Memory B cell (primary cell): ENCODE measurements at regions not wholly inside any gene's neighbourhood (a gene's known extent, or its start where the extent isn't known, plus 50 kb on each side); places are given as distances from the start of the nearest gene placed in this dataset.

ENCODE experiments used
- ATAC-seq: fragments of 150-1000 bp; cut with Tn5 transposase; 2 replicates; pipeline ENCODE4 v1.10.0; 2021; ENCODE audit warnings: low read depth, mild to moderate bottlenecking, moderate library complexity
- DNase-seq, 2 donors: peaks; one replicate each; pipeline ENCODE4 v3.0.0; 2022; ENCODE audit warnings: low spot score in 2 of 2
- H3K27ac Mint-ChIP-seq: one replicate; pipeline ENCODE4 v1.8.0; 2022; ENCODE audit warnings: mild to moderate bottlenecking, moderate library complexity, mixed read lengths
- H3K27me3 Mint-ChIP-seq: one replicate; pipeline ENCODE4 v1.8.0; 2022; ENCODE audit warnings: mixed read lengths
- H3K36me3 Mint-ChIP-seq: one replicate; pipeline ENCODE4 v1.8.0; 2022; ENCODE audit warnings: mild to moderate bottlenecking, mixed read lengths
- H3K4me1 Mint-ChIP-seq: one replicate; pipeline ENCODE4 v1.8.0; 2022; ENCODE audit warnings: mixed read lengths
- H3K4me3 Mint-ChIP-seq: one replicate; pipeline ENCODE4 v1.8.0; 2022; ENCODE audit warnings: mild to moderate bottlenecking, moderate library complexity, mixed read lengths
- H3K9me3 Mint-ChIP-seq: one replicate; pipeline ENCODE4 v1.8.0; 2022; ENCODE audit warnings: mixed read lengths

DNA sequence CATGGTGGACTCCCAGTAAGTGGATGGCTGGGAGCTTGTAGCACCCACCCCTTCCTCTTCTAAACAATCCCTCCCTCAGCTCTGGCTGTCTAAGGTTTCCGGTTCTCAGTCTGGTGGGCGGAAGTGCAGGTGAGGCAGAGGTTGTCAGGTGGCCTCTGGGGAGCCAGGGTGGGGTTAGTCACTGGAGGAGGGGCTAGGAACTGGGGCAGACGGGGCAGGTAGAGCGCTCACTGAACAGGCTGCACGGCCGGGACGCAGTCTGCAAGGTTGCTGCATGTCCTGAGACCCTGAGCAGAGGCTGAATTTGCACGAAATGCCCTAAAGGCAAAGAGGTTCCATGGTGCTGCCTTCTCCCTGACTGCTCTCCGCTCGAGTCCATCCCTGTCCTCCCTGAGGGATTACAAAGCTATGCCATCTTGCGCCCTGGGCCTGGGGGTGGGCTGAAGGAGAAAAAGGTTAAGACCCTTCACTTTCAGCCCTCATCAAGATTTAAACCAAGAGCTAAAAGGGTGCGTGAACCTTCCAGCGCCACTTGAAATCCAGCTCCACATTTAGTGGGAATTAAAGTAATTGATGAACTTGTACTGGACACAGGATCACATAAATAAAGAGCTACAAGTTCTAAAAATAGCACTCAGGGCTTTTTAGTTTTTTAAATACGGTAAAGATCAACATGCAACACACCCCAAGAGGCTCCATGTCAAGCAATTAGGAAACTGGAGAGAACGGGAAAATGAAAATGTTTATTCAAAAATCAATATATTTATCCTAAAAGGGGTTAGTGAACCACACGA lies 62.3 kb upstream of the CTBP2 start:
- peaks cover 2% of the 10 kb centered on the region for H3K9me3 Mint-ChIP-seq
- no peak for DNase-seq
- H3K36me3 Mint-ChIP-seq: no peaks in the 10 kb centered on the region
- H3K27me3 Mint-ChIP-seq: peaks cover 14% of the 10 kb centered on the region
- no peaks in the 10 kb centered on the region for H3K4me1 Mint-ChIP-seq
- no peak overlapping the region for H3K4me3 Mint-ChIP-seq
- no peak for ATAC-seq
- no peak overlapping the region for H3K27ac Mint-ChIP-seq

DNA sequence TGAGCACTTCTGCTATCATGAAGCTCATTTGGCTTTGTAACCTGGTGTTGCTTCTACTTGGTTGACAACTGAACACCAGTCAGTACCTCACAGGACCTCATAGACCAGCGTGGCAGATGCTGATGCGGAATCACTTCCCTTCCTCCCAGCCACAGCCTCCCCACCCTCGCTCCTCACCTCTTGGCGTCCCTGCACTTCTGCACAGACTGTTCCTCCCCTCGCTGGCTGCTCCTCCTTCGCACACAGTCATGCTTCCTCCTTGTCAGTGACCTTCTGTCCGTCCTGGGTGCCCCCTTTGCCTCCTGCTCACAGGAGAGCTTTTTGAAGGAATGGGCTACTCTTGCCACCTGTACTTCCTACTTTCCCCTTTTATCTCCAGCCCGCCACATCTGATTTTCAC lies 61.4 kb upstream of the CTBP2 start:
- H3K36me3 Mint-ChIP-seq: no peaks in the 10 kb centered on the region
- no peaks in the 10 kb centered on the region for H3K4me1 Mint-ChIP-seq
- peaks cover 14% of the 10 kb centered on the region for H3K27me3 Mint-ChIP-seq
- no peak overlapping the region for H3K4me3 Mint-ChIP-seq
- no peak overlapping the region for H3K27ac Mint-ChIP-seq
- DNase-seq: no peak
- ATAC-seq: no peak
- H3K9me3 Mint-ChIP-seq: no peaks in the 10 kb centered on the region

DNA sequence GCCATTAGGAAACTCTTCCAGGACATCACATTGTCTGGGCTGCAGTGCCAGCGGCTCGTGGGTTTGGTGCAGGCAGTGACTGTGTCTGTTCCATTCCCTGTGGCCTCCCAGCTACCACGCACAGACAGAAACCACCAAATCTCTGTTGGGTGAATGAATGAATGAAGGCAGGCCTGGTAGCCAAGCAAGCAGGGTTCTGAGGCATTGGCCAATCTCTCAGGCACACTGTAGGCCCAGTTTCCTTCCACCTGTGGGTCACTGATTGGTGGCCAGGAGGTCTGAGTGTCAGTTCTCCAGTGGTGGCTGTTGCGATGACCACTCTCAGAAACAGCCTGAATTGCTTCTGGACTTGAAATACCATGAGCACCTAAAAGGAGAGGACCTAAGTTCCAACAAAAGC lies 59.4 kb upstream of the CTBP2 start:
- no peak overlapping the region for H3K27ac Mint-ChIP-seq
- no peak for DNase-seq
- no peak for ATAC-seq
- peaks cover 14% of the 10 kb centered on the region for H3K27me3 Mint-ChIP-seq
- no peaks in the 10 kb centered on the region for H3K4me1 Mint-ChIP-seq
- no peaks in the 10 kb centered on the region for H3K36me3 Mint-ChIP-seq
- H3K4me3 Mint-ChIP-seq: no peak overlapping the region
- H3K9me3 Mint-ChIP-seq: no peaks in the 10 kb centered on the region

DNA sequence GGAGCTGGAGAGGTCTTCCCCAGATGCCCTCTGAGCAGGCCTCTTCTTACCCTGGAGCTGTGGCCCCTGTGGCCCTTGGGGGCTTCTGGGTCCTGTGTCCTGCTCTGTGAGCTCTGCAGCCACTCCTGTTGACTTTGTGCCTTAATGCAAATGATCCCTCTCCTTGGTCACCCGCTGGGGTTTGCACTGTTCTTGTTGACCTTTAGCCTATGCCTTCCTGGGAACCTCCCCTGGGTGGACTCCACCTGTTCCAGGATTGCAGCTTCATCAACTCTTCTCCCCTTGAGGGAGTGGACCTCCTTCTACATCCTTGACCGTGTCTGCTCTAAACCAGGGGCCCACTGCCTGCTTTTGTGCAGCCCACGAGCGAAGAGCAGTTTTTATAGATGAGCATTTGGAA lies 58.6 kb upstream of the CTBP2 start:
- DNase-seq (no peak), ATAC-seq (no peak)
- H3K27me3 Mint-ChIP-seq: peaks cover 14% of the 10 kb centered on the region
- no peak overlapping the region for H3K4me3 Mint-ChIP-seq
- H3K27ac Mint-ChIP-seq: no peak overlapping the region
- H3K9me3 Mint-ChIP-seq: no peaks in the 10 kb centered on the region
- H3K36me3 Mint-ChIP-seq: no peaks in the 10 kb centered on the region
- no peaks in the 10 kb centered on the region for H3K4me1 Mint-ChIP-seq

DNA sequence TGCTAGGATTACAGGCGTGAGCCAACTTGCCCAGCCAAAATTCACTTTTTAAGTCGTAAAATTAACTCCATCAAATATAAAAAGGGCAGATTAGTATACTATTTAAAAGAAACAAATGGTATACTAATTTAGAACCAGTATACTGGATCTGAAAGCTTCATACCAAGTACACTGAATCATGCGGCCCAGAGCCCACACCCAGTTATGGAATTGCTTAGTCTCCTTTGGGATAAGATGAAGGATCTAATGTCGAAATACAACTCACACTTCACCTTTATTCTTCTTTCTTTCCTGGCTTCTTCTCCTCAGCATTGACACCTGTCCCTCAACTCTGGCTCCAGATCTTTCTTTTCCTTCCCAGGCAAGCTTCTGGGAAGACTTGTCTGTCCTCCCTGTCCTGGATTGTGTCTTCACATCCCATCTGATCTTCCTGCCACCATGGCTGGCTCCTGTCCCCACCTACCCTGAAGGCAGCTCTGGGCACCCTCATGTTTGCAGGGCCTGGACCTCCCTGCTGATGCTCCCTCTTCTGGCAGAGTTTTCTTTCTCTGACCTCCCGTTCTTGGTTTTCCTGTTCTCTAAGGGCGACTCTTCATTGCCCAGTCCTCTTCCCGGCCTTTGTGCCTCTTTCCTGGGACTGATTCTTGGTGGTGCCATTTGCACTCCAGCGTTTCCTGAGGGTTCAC lies 57.8 kb upstream of the CTBP2 start:
- Mint-ChIP-seq H3K27me3 (peaks cover 14% of the 10 kb centered on the region), H3K9me3 (peaks cover 2% of the 10 kb centered on the region), H3K4me3 (no peak overlapping the region), H3K36me3 (no peaks in the 10 kb centered on the region), H3K27ac (no peak overlapping the region), H3K4me1 (no peaks in the 10 kb centered on the region)
- DNase-seq (no peak), ATAC-seq (no peak)

DNA sequence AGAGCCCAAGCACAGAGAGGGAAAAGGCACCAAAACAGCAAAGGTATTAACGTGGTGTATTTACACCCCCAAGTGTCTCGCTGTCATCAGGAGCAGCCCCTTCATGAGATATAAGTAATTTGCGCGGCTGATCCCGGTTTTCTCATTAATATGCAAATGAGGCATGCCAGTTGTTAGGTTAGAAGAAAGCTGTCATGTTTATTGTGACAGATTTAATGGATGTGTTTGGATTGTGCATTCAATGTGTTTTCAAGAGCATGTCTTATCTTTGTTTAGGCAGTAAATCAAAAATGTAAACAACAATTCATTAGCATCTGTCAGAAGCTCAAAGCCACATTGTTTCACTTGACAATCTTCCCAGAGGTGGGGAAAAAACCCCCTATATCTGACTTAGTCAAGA lies 56.5 kb upstream of the CTBP2 start:
- no peaks in the 10 kb centered on the region for H3K36me3 Mint-ChIP-seq
- H3K27me3 Mint-ChIP-seq: peaks cover 13% of the 10 kb centered on the region
- no peak overlapping the region for H3K27ac Mint-ChIP-seq
- DNase-seq (no peak), ATAC-seq (no peak)
- H3K9me3 Mint-ChIP-seq: peaks cover 2% of the 10 kb centered on the region
- no peaks in the 10 kb centered on the region for H3K4me1 Mint-ChIP-seq
- no peak overlapping the region for H3K4me3 Mint-ChIP-seq

DNA sequence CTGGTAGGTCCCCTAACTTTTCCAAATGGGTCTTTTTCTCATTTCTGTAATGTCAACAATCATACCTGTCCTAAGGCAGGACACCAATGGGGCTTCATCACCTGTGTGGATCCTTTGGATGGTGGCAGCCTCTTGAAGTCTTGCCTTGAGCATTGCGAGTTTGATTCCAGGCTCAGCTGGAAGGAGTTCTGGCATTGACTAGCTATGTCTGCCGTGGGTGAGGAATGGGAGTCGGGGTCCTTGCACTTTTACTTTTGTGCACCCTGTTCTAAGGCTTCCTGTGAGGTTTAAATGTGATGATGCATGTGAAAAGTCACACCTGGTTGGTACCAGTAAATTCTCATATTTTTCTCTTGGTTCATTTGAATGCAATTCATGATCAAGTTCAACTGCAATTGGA lies 55.9 kb upstream of the CTBP2 start:
- Mint-ChIP-seq H3K9me3 (peaks cover 2% of the 10 kb centered on the region), H3K27me3 (peaks cover 11% of the 10 kb centered on the region), H3K36me3 (no peaks in the 10 kb centered on the region), H3K27ac (no peak overlapping the region), H3K4me3 (no peak overlapping the region), H3K4me1 (no peaks in the 10 kb centered on the region)
- no peak for ATAC-seq
- DNase-seq: no peak

DNA sequence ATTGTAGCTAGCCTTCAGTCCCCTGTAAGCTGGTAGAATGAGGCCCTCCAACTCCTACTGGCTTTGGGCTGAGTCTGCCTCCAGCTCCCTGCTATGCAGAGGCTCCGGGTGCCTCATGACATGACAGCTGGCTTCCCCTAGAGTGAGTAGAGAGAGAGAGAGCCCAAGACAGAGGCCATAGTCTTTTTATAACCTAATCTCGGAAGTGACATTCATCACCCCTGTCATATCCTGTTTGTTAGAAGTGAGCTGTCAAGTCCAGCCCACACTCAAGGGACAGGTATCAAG lies 53.9 kb upstream of the CTBP2 start:
- no peak overlapping the region for H3K4me3 Mint-ChIP-seq
- H3K27ac Mint-ChIP-seq: no peak overlapping the region
- H3K4me1 Mint-ChIP-seq: no peaks in the 10 kb centered on the region
- ATAC-seq (no peak), DNase-seq (no peak)
- peaks cover 9% of the 10 kb centered on the region for H3K27me3 Mint-ChIP-seq
- H3K9me3 Mint-ChIP-seq: peaks cover 4% of the 10 kb centered on the region
- H3K36me3 Mint-ChIP-seq: no peaks in the 10 kb centered on the region

DNA sequence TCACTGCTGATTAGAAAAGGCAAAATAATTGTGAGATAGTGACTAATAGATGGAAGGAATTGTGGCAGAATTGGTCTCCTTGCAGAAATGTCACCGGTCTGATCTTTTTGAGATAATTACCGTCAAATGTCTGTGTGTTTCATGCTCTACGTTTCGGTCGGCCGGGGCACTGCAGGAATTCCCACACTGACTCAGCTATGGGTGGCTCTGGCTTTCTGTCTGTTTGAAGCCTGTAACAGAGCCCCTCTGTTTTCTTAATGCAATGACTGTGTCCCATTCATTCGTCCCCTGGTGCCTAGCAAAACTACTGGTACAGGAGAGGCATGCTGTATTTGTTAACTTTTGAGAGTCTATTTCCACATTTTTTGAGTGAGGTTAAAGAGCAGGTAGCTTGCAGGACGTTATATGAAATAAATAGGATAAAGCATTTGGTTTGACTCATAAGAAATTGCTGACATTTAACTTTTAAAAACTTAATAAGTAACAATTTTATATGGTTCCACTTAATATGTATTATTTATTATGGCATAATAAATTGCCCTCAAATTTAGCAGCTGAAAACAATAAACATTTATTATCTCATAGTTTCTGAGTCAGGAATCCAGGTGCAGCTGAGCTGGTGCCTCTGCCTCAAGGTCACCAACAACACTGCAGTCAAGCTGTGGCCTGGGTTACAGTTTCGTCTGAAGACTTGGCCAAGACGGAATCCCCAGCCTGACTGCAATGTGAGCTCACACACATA lies 53.3 kb upstream of the CTBP2 start:
- no peaks in the 10 kb centered on the region for H3K4me1 Mint-ChIP-seq
- no peak overlapping the region for H3K4me3 Mint-ChIP-seq
- peaks cover 4% of the 10 kb centered on the region for H3K27me3 Mint-ChIP-seq
- no peak for ATAC-seq
- no peak overlapping the region for H3K27ac Mint-ChIP-seq
- H3K9me3 Mint-ChIP-seq: peaks cover 4% of the 10 kb centered on the region
- no peaks in the 10 kb centered on the region for H3K36me3 Mint-ChIP-seq
- no peak for DNase-seq

DNA sequence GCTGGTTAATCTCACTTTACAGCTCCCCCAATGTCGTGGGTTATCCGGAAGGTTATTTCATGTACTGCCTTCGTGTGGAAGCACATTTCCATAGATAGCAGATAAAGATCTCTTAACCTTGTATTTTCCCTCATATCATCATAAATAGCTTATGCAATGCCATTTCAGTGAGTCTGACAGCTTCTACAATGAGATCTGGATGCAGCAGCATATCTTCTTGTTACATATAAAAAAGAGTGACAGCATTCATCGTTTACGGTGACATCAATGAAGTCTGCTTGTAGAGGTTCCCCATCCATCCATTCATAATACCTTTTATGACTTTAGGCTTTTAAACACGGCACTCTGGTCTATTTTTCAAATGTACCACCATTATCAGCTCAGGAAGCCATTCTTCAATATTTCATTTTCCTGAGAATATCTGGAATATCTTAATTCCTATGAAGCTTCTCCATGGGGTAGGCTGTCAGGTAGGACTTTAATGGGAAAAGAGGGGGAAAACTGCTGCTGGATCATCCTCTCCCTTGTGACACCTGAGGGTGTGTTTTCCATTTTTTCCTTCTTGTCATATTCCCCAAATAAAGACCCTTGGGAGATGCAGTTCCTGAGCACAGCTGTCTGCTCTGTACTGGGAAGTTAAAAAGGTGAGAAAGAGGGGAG lies 51.9 kb upstream of the CTBP2 start:
- DNase-seq (no peak), ATAC-seq (no peak)
- H3K4me1 Mint-ChIP-seq: no peaks in the 10 kb centered on the region
- no peak overlapping the region for H3K4me3 Mint-ChIP-seq
- peaks cover 4% of the 10 kb centered on the region for H3K9me3 Mint-ChIP-seq
- no peak overlapping the region for H3K27ac Mint-ChIP-seq
- H3K36me3 Mint-ChIP-seq: no peaks in the 10 kb centered on the region
- H3K27me3 Mint-ChIP-seq: no peaks in the 10 kb centered on the region
